ENCODE measurements at regions not wholly inside any gene's neighbourhood (a gene's known extent, or its start where the extent isn't known, plus 50 kb on each side); places are given as distances from the start of the nearest gene placed in this dataset.

DNA sequence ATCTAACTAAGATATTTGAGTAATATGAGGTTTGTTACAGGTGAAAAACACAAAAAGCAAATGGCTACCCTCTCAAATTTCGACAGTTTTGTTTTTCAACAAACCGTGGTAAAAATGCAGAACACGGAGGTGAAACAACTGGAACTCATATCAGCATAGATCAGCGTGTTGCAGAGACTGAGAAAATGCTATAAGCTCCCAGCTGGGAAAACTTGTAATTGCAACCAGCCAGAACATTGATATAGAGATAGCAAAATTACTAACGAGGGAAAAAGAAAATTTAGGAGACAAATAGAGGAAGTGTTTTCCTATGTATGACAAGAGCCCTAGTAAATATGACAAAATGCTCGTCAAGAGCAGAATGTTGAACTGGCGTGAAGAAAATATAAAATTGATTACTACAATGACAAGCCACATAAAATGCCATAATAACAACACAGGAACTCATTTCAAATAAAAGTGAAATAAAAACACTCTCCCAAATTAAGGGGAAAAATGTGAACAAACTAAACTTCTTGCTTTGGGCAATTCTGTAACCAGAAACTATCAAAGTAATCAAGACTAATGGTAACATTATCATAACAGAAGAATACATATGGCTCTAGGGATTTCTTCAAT, 1989.8 kb downstream of the EFNA5 start:
- TF ChIP-seq SP1 (IDR thresholded peaks at IDR 0.05): no peak
- no peak for TF ChIP-seq BHLHE40 (IDR thresholded peaks at IDR 0.05; ENCODE audit: borderline replicate concordance)
- TF ChIP-seq ELF4 (IDR thresholded peaks at IDR 0.05): no peak
- TF ChIP-seq, protein P1, sequence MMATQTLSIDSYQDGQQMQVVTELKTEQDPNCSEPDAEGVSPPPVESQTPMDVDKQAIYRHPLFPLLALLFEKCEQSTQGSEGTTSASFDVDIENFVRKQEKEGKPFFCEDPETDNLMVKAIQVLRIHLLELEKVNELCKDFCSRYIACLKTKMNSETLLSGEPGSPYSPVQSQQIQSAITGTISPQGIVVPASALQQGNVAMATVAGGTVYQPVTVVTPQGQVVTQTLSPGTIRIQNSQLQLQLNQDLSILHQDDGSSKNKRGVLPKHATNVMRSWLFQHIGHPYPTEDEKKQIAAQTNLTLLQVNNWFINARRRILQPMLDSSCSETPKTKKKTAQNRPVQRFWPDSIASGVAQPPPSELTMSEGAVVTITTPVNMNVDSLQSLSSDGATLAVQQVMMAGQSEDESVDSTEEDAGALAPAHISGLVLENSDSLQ (IDR thresholded peaks at IDR 0.05): no peak
- TF ChIP-seq CTBP1 (IDR thresholded peaks at IDR 0.05; ENCODE audit: borderline replicate concordance): no peak
- no peak for TF ChIP-seq ARNT (IDR thresholded peaks at IDR 0.05)
- no peak for TF ChIP-seq L3MBTL2 (conservative IDR thresholded peaks at IDR 0.05)
- TF ChIP-seq FOXM1 (IDR thresholded peaks at IDR 0.05; ENCODE audit: borderline replicate concordance): no peak
- TF ChIP-seq ZNF384 (IDR thresholded peaks at IDR 0.05): no peak
- TF ChIP-seq FOXA1 (IDR thresholded peaks at IDR 0.05): no peak
- no peak for TF ChIP-seq FOXK2 (IDR thresholded peaks at IDR 0.05)
- TF ChIP-seq SUZ12 (IDR thresholded peaks at IDR 0.05): no peak
- no peak for TF ChIP-seq TARDBP (IDR thresholded peaks at IDR 0.05)
- no peak for TF ChIP-seq HDGF (IDR thresholded peaks at IDR 0.05; ENCODE audit: borderline replicate concordance)

All from HEK293T (cell line).